Ishikawa (cell line): ENCODE measurements at regions not wholly inside any gene's neighbourhood (a gene's known extent, or its start where the extent isn't known, plus 50 kb on each side); places are given as distances from the start of the nearest gene placed in this dataset.

Experiments used
- CEBPB ChIP-seq: IDR thresholded peaks from 2 replicates; pipeline ENCODE4 v1.6.1; 2012
- EP300 ChIP-seq: IDR thresholded peaks from 2 replicates; pipeline ENCODE4 v1.6.1; 2012; ENCODE audit warnings: borderline replicate concordance
- NFIC ChIP-seq: IDR thresholded peaks from 2 replicates; pipeline ENCODE4 v1.6.1; 2012
- REST ChIP-seq: IDR thresholded peaks from 2 replicates; pipeline ENCODE4 v1.6.1; 2012; ENCODE audit warnings: low read depth, mild to moderate bottlenecking
- TAF1 ChIP-seq: IDR thresholded peaks from 2 replicates; pipeline ENCODE4 v1.6.1; 2012; ENCODE audit warnings: low read depth, mild to moderate bottlenecking
- TCF12 ChIP-seq: IDR thresholded peaks from 2 replicates; pipeline ENCODE4 v1.6.1; 2012; ENCODE audit warnings: low read depth
- TEAD4 ChIP-seq: IDR thresholded peaks from 2 replicates; pipeline ENCODE4 v1.6.1; 2012
- YY1 ChIP-seq: IDR thresholded peaks from 2 replicates; pipeline ENCODE4 v1.6.1; 2012; ENCODE audit warnings: low read depth
- TF ChIP-seq, protein P1 (sequence below): IDR thresholded peaks from 2 replicates; pipeline ENCODE4 v1.6.1; 2012

GRCh38 chr5:17846496-17846895 is 212.2 kb downstream of the TAF11L14 start:
- TF ChIP-seq EP300 (no peak), REST (no peak), CEBPB (no peak), TCF12 (no peak), TEAD4 (no peak), YY1 (no peak), NFIC (no peak), TAF1 (no peak)
- TF ChIP-seq, protein P1, sequence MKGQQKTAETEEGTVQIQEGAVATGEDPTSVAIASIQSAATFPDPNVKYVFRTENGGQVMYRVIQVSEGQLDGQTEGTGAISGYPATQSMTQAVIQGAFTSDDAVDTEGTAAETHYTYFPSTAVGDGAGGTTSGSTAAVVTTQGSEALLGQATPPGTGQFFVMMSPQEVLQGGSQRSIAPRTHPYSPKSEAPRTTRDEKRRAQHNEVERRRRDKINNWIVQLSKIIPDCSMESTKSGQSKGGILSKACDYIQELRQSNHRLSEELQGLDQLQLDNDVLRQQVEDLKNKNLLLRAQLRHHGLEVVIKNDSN = no peak
